Mesenchymal stem cell (in vitro differentiated cells and primary cell): ENCODE measurements at regions not wholly inside any gene's neighbourhood (a gene's known extent, or its start where the extent isn't known, plus 50 kb on each side); places are given as distances from the start of the nearest gene placed in this dataset.

Experiments used
- DNase-seq: peaks from one replicate; pipeline ENCODE4 v3.0.0-alpha.2; 2013
- H2AFZ ChIP-seq: one replicate; pipeline ENCODE4 v1.6.1; 2013; ENCODE audit warnings: low read depth, mild to moderate bottlenecking, control low read depth, inconsistent platforms, low read length, moderate library complexity
- H2AK5ac ChIP-seq: 2 replicates; pipeline ENCODE4 v1.6.1; 2013; ENCODE audit warnings: low read length, moderate library complexity, mild to moderate bottlenecking, inconsistent platforms; ENCODE audit not compliant: severe bottlenecking
- H2BK120ac ChIP-seq: one replicate; pipeline ENCODE4 v1.6.1; 2013; ENCODE audit warnings: low read depth, mild to moderate bottlenecking, inconsistent platforms, low read length, moderate library complexity
- H2BK12ac ChIP-seq, 2 experiments: one replicate each; pipeline ENCODE4 v1.6.1; 2013; ENCODE audit warnings: inconsistent platforms in 2 of 2, low read length in 2 of 2, mild to moderate bottlenecking in 2 of 2, moderate library complexity in 2 of 2, control low read depth in 1 of 2
- H2BK15ac ChIP-seq: one replicate; pipeline ENCODE4 v1.6.1; 2013; ENCODE audit warnings: mild to moderate bottlenecking, low read depth, inconsistent platforms; ENCODE audit not compliant: poor library complexity, severe bottlenecking
- H2BK5ac ChIP-seq: 2 replicates; pipeline ENCODE4 v1.6.1; 2013; ENCODE audit warnings: low read depth, mild to moderate bottlenecking, low read length, control low read depth, inconsistent platforms; ENCODE audit not compliant: poor library complexity, severe bottlenecking
- H3K14ac ChIP-seq, 2 experiments: one replicate each; pipeline ENCODE4 v1.6.1; 2013; ENCODE audit warnings: inconsistent platforms in 2 of 2, low read length in 2 of 2, control low read depth in 1 of 2, mild to moderate bottlenecking in 1 of 2, moderate library complexity in 1 of 2
- H3K18ac ChIP-seq, 2 experiments: one replicate each; pipeline ENCODE4 v1.6.1; 2013; ENCODE audit warnings: inconsistent platforms in 2 of 2, low read length in 2 of 2, control low read depth in 1 of 2, low read depth in 1 of 2, mild to moderate bottlenecking in 1 of 2
- H3K23ac ChIP-seq, 2 experiments: one replicate each; pipeline ENCODE4 v1.6.1; 2013; ENCODE audit warnings: inconsistent platforms in 2 of 2, low read length in 2 of 2, mild to moderate bottlenecking in 2 of 2, moderate library complexity in 2 of 2, control low read depth in 1 of 2
- H3K27ac ChIP-seq: 2 replicates; pipeline ENCODE4 v1.5.1; 2013; ENCODE audit warnings: mild to moderate bottlenecking, moderate library complexity, low read length, control low read depth, inconsistent platforms; ENCODE audit not compliant: poor library complexity, severe bottlenecking
- H3K27me3 ChIP-seq, 2 experiments: 2 replicates each; pipeline versions ENCODE4 v1.6.1 to v1.7.0; 2013; ENCODE audit warnings: low read length in 2 of 2, mild to moderate bottlenecking in 2 of 2, moderate library complexity in 2 of 2, control low read depth in 1 of 2, inconsistent platforms in 1 of 2; ENCODE audit not compliant: control insufficient read depth in 1 of 2, insufficient read depth in 1 of 2
- H3K36me3 ChIP-seq, 2 experiments: 2 replicates each; pipeline versions ENCODE4 v1.6.1 to v1.7.0; 2013; ENCODE audit warnings: low read length in 2 of 2, control low read depth in 1 of 2, inconsistent platforms in 1 of 2, low read depth in 1 of 2, mild to moderate bottlenecking in 1 of 2; ENCODE audit not compliant: insufficient read depth in 2 of 2, control insufficient read depth in 1 of 2
- H3K4ac ChIP-seq, 2 experiments: one replicate each; pipeline ENCODE4 v1.6.1; 2013; ENCODE audit warnings: inconsistent platforms in 2 of 2, low read length in 2 of 2, mild to moderate bottlenecking in 2 of 2, moderate library complexity in 2 of 2, control low read depth in 1 of 2, low read depth in 1 of 2
- H3K4me1 ChIP-seq: 2 replicates; pipeline ENCODE4 v1.6.1; 2013; ENCODE audit warnings: low read depth, low read length, control low read depth; ENCODE audit not compliant: control insufficient read depth, insufficient read depth
- H3K4me2 ChIP-seq: 2 replicates; pipeline ENCODE4 v1.6.1; 2013; ENCODE audit warnings: low read length, mild to moderate bottlenecking, inconsistent platforms; ENCODE audit not compliant: poor library complexity, severe bottlenecking
- H3K4me3 ChIP-seq, 2 experiments: 2 replicates each; pipeline versions ENCODE4 v1.5.1 to v1.7.0; 2013; ENCODE audit warnings: low read length in 2 of 2, mild to moderate bottlenecking in 2 of 2, control low read depth in 1 of 2, low read depth in 1 of 2; ENCODE audit not compliant: insufficient read depth in 1 of 2
- H3K79me1 ChIP-seq: replicated peaks from 2 replicates; pipeline ENCODE4 v1.6.1; 2013; ENCODE audit warnings: mild to moderate bottlenecking, control low read depth, low read length, inconsistent platforms; ENCODE audit not compliant: poor library complexity, severe bottlenecking
- H3K9ac ChIP-seq: 2 replicates; pipeline ENCODE4 v1.7.0; 2013; ENCODE audit warnings: mild to moderate bottlenecking, low read length, moderate library complexity
- H3K9me3 ChIP-seq: 2 replicates; pipeline ENCODE4 v1.7.0; 2013; ENCODE audit warnings: mild to moderate bottlenecking, low read length; ENCODE audit not compliant: control insufficient read depth
- H4K8ac ChIP-seq: one replicate; pipeline ENCODE4 v1.6.1; 2013; ENCODE audit warnings: inconsistent platforms, mild to moderate bottlenecking, low read length, moderate library complexity
- H4K91ac ChIP-seq: one replicate; pipeline ENCODE4 v1.6.1; 2013; ENCODE audit warnings: mild to moderate bottlenecking, low read length, inconsistent platforms
- WGBS: methylation state at CpG from one replicate; pipeline ENCODE4 v1.1.7; 2013; ENCODE audit warnings: mixed read lengths; 5-methylcytosine and 5-hydroxymethylcytosine counted together

DNA sequence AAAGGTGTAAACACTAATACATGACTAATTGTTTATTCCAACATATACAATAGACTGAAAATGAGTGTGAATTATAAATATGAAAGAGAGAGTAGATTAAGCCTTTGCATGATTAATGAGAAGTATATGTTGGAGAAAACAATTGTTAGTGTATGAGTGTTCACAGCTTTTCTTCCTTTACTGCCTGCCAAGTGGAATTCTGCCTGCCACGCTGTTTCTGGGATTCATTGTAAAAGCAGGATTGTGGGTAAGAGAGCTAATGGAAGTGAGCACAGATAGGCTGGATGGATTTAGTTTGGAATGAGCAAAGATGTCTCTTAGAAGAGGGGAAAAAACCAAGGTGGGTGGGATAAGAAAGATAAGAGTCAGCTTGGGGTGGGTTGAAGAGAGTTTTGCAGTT lies 129.6 kb upstream of the NMUR2 start:
- H3K4me3 ChIP-seq: no peak overlapping the region
- H3K4me1 ChIP-seq: no peaks in the 10 kb centered on the region
- no peaks in the 10 kb centered on the region for H3K79me1 ChIP-seq
- WGBS: 54% methylated on average over 1 of the region's 1 CpG
- H3K27ac ChIP-seq: no peak overlapping the region
- H3K9ac ChIP-seq: no peak overlapping the region
- H3K4ac ChIP-seq: no peak overlapping the region
- no peaks in the 10 kb centered on the region for H3K9me3 ChIP-seq
- H3K14ac ChIP-seq: no peak overlapping the region
- DNase-seq: no peak
- H2AFZ ChIP-seq: no peak overlapping the region
- H3K36me3 ChIP-seq: no peaks in the 10 kb centered on the region
- H4K91ac ChIP-seq: no peak overlapping the region
- no peaks in the 10 kb centered on the region for H3K27me3 ChIP-seq
- no peak overlapping the region for H2AK5ac ChIP-seq
- no peak overlapping the region for H2BK15ac ChIP-seq
- no peak overlapping the region for H3K4me2 ChIP-seq
- H2BK5ac ChIP-seq: no peak overlapping the region
- H2BK120ac ChIP-seq: no peak overlapping the region
- H3K23ac ChIP-seq: no peak overlapping the region
- no peak overlapping the region for H4K8ac ChIP-seq
- H2BK12ac ChIP-seq: no peak overlapping the region
- no peak overlapping the region for H3K18ac ChIP-seq

DNA sequence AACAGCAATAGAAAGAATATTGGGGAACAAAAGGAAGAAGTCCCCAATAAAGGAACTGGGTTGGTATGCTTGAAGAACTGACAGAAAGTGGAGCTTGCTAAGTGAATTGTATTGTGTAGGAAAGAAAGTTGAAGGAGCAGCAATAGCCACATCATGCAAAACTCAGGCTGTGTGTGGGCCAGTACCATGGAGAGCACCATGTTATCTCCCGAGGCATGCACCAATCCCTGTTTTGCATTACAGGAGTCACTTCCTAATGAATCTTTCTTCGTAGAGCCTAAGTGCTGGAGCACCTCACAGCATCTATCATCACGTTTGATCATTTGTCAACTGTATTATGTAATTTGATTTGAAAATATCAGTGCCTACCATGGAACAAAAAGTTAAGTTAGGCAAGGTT lies 137.7 kb upstream of the NMUR2 start:
- Histone ChIP-seq H2AK5ac (no peak overlapping the region), H3K27me3 (no peaks in the 10 kb centered on the region), H3K4me3 (no peak overlapping the region), H4K8ac (no peak overlapping the region), H3K4ac (no peak overlapping the region), H3K4me1 (no peaks in the 10 kb centered on the region), H3K9ac (no peak overlapping the region), H2BK12ac (no peak overlapping the region), H2BK120ac (no peak overlapping the region), H2BK15ac (no peak overlapping the region), H3K4me2 (no peak overlapping the region), H4K91ac (no peak overlapping the region), H3K79me1 (no peaks in the 10 kb centered on the region), H2BK5ac (no peak overlapping the region), H2AFZ (no peak overlapping the region), H3K14ac (no peak overlapping the region), H3K27ac (no peak overlapping the region), H3K23ac (no peak overlapping the region), H3K9me3 (no peaks in the 10 kb centered on the region), H3K36me3 (no peaks in the 10 kb centered on the region), H3K18ac (no peak overlapping the region)
- DNase-seq: peak; percentile 22
- 0% methylated on average over 1 of the region's 3 CpGs for WGBS

DNA sequence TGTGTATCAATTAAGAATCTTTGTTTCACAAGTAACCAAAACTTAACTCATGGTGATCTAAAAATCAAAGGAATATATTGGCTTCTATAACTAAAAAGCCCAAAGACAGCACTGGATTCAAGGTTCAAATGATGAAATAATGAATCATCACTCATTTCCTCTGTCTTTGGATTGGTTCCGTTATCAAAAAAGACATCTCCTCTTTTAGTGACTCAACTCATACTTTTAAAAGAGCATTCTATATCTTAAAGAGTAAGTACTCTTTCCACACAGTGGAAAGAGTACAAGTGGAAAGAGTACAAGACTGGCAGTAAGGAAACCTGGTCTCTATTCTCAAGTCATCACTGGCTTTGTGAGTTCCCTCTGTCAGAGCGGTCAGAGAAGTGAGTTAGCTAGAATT lies 141.4 kb upstream of the NMUR2 start:
- H3K79me1 ChIP-seq: no peaks in the 10 kb centered on the region
- H3K4ac ChIP-seq: no peak overlapping the region
- H3K23ac ChIP-seq: no peak overlapping the region
- no peaks in the 10 kb centered on the region for H3K36me3 ChIP-seq
- H2AK5ac ChIP-seq: no peak overlapping the region
- no peak overlapping the region for H3K14ac ChIP-seq
- H3K9ac ChIP-seq: no peak overlapping the region
- H4K91ac ChIP-seq: no peak overlapping the region
- no peak overlapping the region for H4K8ac ChIP-seq
- DNase-seq: no peak
- no peak overlapping the region for H2AFZ ChIP-seq
- no peak overlapping the region for H2BK15ac ChIP-seq
- no peak overlapping the region for H3K18ac ChIP-seq
- no peak overlapping the region for H3K27ac ChIP-seq
- no peaks in the 10 kb centered on the region for H3K4me1 ChIP-seq
- H3K4me3 ChIP-seq: no peak overlapping the region
- H3K27me3 ChIP-seq: no peaks in the 10 kb centered on the region
- no peak overlapping the region for H3K4me2 ChIP-seq
- 67% methylated on average over 1 of the region's 2 CpGs for WGBS
- H2BK5ac ChIP-seq: no peak overlapping the region
- H2BK120ac ChIP-seq: no peak overlapping the region
- no peak overlapping the region for H2BK12ac ChIP-seq
- no peaks in the 10 kb centered on the region for H3K9me3 ChIP-seq

DNA sequence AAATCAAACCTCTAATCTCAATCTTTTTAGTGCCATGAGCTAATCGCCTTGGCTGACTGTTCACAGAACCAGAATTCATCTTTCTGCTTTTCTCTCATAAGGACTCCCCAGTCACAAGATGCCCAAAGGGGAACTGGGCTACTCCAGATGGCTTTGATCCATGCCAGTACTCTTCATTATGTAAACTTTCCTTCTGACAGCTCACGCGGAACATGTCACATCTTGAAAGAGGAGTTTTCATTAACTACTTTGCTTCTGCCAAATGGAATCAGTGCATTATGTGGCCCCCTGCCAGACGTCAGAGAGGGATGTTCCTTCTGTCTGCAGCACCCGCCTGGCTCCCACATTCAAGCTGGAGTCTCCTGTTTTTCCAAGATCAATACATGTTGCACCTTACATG lies 142.1 kb upstream of the NMUR2 start:
- no peak overlapping the region for H3K4me2 ChIP-seq
- 67% methylated on average over 5 of the region's 5 CpGs for WGBS
- H3K36me3 ChIP-seq: no peaks in the 10 kb centered on the region
- no peak overlapping the region for H4K91ac ChIP-seq
- H3K27me3 ChIP-seq: no peaks in the 10 kb centered on the region
- no peak overlapping the region for H3K23ac ChIP-seq
- no peaks in the 10 kb centered on the region for H3K4me1 ChIP-seq
- no peak overlapping the region for H3K4ac ChIP-seq
- H2AFZ ChIP-seq: no peak overlapping the region
- no peak overlapping the region for H2BK12ac ChIP-seq
- H3K9ac ChIP-seq: no peak overlapping the region
- no peak overlapping the region for H3K14ac ChIP-seq
- no peak overlapping the region for H4K8ac ChIP-seq
- no peak overlapping the region for H3K18ac ChIP-seq
- no peak overlapping the region for H3K27ac ChIP-seq
- no peaks in the 10 kb centered on the region for H3K79me1 ChIP-seq
- H2BK120ac ChIP-seq: no peak overlapping the region
- no peak for DNase-seq
- no peak overlapping the region for H2BK5ac ChIP-seq
- H2BK15ac ChIP-seq: no peak overlapping the region
- no peak overlapping the region for H2AK5ac ChIP-seq
- H3K9me3 ChIP-seq: no peaks in the 10 kb centered on the region
- no peak overlapping the region for H3K4me3 ChIP-seq
